GM13977 (cell line): ENCODE measurements at regions not wholly inside any gene's neighbourhood (a gene's known extent, or its start where the extent isn't known, plus 50 kb on each side); places are given as distances from the start of the nearest gene placed in this dataset.

Experiments
- DNase-seq: peaks from one replicate; pipeline ENCODE4 v3.0.0; 2012; ENCODE audit warnings: low spot score
- CTCF ChIP-seq: IDR thresholded peaks from 2 replicates; pipeline ENCODE4 v1.5.1; 2012; ENCODE audit warnings: mild to moderate bottlenecking, control low read depth; ENCODE audit not compliant: insufficient read depth; ENCODE audit errors: extremely low read depth, missing control alignments
- in situ Hi-C: fragments of 300-500 bp; cut with MboI; formaldehyde crosslinking; loops from one replicate; pipeline ENCODE4 v1.12.0; 2022; ENCODE audit warnings: low sequenced_read_pairs, low pct_unique_long_range_greater_than_20kb, mixed read lengths, inconsistent platforms; ENCODE audit not compliant: unreplicated experiment

- in situ Hi-C loops, result no loop called here
- DNase-seq, result no peak
- no peak for TF ChIP-seq CTCF
Measured at GRCh38 chr16:62921904-62922303, 885.7 kb upstream of the CDH8 start.

- no peak for DNase-seq
- in situ Hi-C loops, result no loop called here
- no peak for TF ChIP-seq CTCF
Measured at GRCh38 chr16:62913924-62914323, 877.7 kb upstream of the CDH8 start.

GRCh38 chr16:62913333-62913732, 877.1 kb upstream of the CDH8 start:
- no peak for DNase-seq
- TF ChIP-seq CTCF, result no peak
- in situ Hi-C loops, result no loop called here

- TF ChIP-seq CTCF, result no peak
- DNase-seq, result no peak
- in situ Hi-C loops, result no loop called here
Measured at GRCh38 chr16:62909597-62909996, 873.4 kb upstream of the CDH8 start.

GRCh38 chr16:62907562-62907961, 871.3 kb upstream of the CDH8 start:
- DNase-seq, result no peak
- no peak for TF ChIP-seq CTCF
- in situ Hi-C loops, result no loop called here

- TF ChIP-seq CTCF, result no peak
- no peak for DNase-seq
- in situ Hi-C loops, result no loop called here
Measured at GRCh38 chr16:62903961-62904502, 867.8 kb upstream of the CDH8 start.

- no peak for DNase-seq
- in situ Hi-C loops, result no loop called here
- TF ChIP-seq CTCF, result no peak
Measured at GRCh38 chr16:62899737-62900136, 863.5 kb upstream of the CDH8 start.
